ENCODE measurements at regions not wholly inside any gene's neighbourhood (a gene's known extent, or its start where the extent isn't known, plus 50 kb on each side); places are given as distances from the start of the nearest gene placed in this dataset.
"Not testable (repeated sequence)": the region's sequence is repeated elsewhere in the genome, so short reads cannot be mapped to it uniquely, and the experiment has no call there.

DNA sequence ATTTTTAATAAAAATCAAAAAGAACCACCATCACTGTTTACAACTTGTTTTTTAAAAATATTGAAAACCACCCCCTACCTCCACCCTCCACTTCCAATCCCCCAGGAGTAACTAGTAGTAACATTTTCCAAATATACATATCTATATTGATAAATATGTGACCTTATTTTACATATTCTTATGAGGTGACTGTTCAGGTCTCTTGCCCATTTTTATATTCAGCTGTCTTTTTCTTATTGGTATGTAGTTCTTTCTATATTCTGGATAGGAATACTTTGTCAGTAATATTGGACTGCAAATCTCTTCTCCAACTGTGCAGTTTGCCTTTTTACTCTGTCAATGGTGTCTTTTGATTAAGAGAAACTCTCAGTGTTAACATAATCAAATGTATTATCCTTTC, 59.0 kb upstream of the EIF5 start:
- no peak for DNase-seq (ENCODE audit: low spot score in 2 of 2)
- Histone ChIP-seq H3K4me1 (peaks cover 9% of the 10 kb centered on the region), H3K36me3 (replicated peaks) (no peaks in the 10 kb centered on the region), H3K9me3 (no peaks in the 10 kb centered on the region), H3K27me3 (ENCODE audit: low read depth) (no peaks in the 10 kb centered on the region), H3K4me3 (no peak overlapping the region)
- in situ Hi-C loops (cut with MboI; ENCODE audit: low sequenced_read_pairs): loop anchor here (25.0 kb wide), 1 partner anchor 588 kb away; no protein-coding TSS in a partner anchor

DNA sequence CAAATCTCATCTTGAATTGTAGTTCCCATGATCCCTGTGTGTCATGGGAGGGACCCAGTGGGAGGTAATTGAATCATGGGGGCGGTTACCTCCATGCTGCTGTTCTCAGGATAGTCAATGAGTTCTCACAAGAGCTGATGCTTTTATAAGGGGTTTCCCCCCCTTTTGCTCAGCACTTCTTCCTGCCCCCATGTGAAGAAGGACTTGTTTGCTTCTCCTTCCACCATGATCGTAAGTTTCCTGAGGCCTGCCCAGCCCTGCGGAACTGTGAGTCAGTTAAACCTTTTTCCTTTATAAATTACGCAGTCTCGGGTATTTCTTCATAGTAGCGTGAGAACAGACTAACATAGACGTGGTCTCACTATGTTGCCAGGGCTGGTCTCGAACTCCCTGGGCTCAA, 56.1 kb upstream of the EIF5 start:
- in situ Hi-C loops (cut with MboI; ENCODE audit: low sequenced_read_pairs): loop anchor here (25.0 kb wide), 1 partner anchor 591 kb away; no protein-coding TSS in a partner anchor
- Histone ChIP-seq H3K4me3 (no peak overlapping the region), H3K9me3 (no peaks in the 10 kb centered on the region), H3K36me3 (replicated peaks) (no peaks in the 10 kb centered on the region), H3K4me1 (peaks cover 9% of the 10 kb centered on the region), H3K27me3 (ENCODE audit: low read depth) (no peaks in the 10 kb centered on the region)
- no peak for DNase-seq (ENCODE audit: low spot score in 2 of 2)

DNA sequence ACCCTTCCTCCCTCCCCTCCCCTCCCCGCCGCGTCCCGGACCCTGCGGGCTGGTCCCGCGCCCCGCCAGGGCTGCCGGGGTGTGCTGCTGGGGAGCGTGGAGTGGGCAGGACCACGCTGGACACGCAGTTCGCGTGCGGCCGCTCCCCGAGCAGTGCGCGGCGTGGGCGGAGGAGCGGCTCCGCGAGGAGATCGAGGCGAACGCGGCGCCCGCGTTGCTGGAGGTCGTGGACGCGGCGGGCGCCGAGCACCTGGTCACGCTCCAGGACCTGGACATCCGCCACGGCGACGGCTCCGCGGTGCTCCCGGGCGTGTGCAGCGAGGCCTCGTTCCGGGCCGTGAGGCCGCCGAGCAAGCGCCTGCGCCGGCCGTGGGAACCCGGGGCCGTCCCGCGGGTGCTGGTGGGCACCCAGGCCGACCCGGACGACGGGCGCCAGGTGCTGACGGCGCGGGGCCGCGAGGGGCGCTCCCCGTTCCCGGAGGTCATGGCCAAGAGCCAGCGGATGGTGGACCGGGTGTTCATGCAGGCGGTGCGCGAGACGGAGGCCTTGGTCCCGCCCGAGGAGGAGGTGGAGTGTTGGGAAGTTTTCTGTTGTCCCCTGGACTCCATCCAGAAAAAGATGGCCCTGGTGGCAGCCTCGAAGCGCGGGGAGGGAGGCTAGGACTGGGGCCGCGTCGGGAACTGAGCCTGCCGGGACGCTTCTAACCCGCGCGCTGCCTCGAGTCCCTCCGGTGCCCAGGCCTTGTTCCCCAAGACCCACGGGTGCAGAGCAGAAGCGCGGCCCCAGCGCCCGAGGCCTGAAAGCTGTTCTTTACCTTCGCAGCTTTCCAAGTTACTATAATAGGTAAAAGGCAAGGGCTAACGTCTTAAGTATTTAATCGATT, 54.7 kb upstream of the EIF5 start:
- in situ Hi-C loops (cut with MboI; ENCODE audit: low sequenced_read_pairs): loop anchor here (25.0 kb wide), 1 partner anchor 592 kb away; no protein-coding TSS in a partner anchor
- no peak overlapping the region for H3K4me3 ChIP-seq
- H3K4me1 ChIP-seq: peaks cover 9% of the 10 kb centered on the region
- no peak for DNase-seq (ENCODE audit: low spot score in 2 of 2)
- no peaks in the 10 kb centered on the region for H3K27me3 ChIP-seq (ENCODE audit: low read depth)
- H3K36me3 ChIP-seq (replicated peaks): no peaks in the 10 kb centered on the region
- H3K9me3 ChIP-seq: no peaks in the 10 kb centered on the region

DNA sequence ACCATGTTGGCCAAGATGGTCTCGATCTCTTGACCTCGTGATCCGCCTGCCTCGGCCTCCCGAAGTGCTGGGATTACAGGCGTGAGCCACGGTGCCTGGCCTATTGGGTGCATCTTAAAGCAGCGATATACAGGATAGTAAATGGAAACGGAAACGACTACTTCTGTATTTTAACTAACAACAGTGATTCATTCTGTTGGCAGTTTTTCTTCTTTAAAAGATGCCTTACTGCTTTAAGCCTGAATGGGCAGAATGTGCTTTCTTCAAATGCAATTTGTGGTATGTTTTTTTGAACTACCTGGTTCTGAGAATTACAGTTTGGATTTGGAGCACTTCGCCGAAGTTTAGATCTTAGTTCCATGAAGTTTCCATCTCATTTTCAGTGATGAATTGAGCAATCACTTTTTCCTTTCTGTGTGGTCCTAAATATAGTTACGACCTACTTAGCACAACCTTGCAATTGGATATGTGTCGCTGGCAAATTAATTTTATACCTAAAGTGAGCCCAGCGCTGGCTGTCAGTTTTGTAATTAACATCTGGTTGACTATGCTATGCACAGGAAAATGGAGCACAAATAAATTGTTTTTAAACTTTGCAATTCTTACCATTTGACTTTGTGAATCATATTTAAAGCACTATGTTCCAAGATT, 53.6 kb upstream of the EIF5 start:
- in situ Hi-C loops (cut with MboI; ENCODE audit: low sequenced_read_pairs): loop anchor here (25.0 kb wide), 1 partner anchor 593 kb away; no protein-coding TSS in a partner anchor
- H3K9me3 ChIP-seq: no peaks in the 10 kb centered on the region

DNA sequence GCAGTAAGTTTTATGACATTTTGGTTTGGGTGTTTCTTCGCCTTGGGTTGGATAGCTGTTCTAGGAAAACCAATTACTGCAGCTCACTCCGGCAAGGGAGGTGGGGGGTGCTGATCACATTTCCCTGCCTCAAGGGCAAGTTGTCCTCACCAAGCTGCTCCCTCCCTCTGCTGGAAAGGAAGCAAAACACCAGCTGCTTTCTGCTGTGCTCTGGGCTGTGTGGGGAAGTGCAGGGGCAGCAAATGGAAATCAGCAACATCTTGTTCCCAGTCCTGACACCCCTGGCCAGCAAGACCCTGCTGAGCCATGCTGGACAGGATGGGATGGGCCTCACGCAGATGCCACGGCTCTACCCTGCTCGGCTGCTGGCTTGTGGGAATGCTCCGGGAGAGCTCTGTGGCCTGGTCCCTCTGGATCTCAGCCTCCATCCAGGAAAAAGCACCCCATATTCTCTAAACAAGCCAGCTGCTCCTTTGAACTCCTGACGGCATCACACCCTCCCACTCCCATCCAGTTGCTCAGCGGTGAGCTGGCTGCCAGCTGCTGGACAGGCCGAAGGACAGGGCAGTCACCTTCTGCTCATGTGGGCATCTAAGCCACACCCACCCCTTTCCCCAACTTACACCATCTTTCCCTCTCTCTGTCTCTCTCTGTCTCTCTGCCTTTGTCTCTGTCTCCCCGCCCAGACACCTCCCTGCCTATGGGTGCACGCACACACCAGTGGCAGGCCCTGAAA, 52.4 kb upstream of the EIF5 start:
- H3K36me3 ChIP-seq (replicated peaks): no peaks in the 10 kb centered on the region
- in situ Hi-C loops (cut with MboI; ENCODE audit: low sequenced_read_pairs): loop anchor here (25.0 kb wide), 1 partner anchor 594 kb away; no protein-coding TSS in a partner anchor
- no peaks in the 10 kb centered on the region for H3K9me3 ChIP-seq
- H3K27me3 ChIP-seq (ENCODE audit: low read depth): no peaks in the 10 kb centered on the region; the same call in 1 of the 2 replicates
- peak in 1 of 2 experiments; percentile 29 for DNase-seq (ENCODE audit: low spot score in 2 of 2)
- H3K4me3 ChIP-seq: no peak overlapping the region
- H3K4me1 ChIP-seq: no peaks in the 10 kb centered on the region

More for the DNA sequence above, 53.6 kb upstream of the EIF5 start:
- H3K36me3 ChIP-seq (replicated peaks): no peaks in the 10 kb centered on the region
- peaks cover 5% of the 10 kb centered on the region for H3K4me1 ChIP-seq
- DNase-seq (ENCODE audit: low spot score in 2 of 2): no peak
- no peak overlapping the region for H3K4me3 ChIP-seq
- no peaks in the 10 kb centered on the region for H3K27me3 ChIP-seq (ENCODE audit: low read depth)

DNA sequence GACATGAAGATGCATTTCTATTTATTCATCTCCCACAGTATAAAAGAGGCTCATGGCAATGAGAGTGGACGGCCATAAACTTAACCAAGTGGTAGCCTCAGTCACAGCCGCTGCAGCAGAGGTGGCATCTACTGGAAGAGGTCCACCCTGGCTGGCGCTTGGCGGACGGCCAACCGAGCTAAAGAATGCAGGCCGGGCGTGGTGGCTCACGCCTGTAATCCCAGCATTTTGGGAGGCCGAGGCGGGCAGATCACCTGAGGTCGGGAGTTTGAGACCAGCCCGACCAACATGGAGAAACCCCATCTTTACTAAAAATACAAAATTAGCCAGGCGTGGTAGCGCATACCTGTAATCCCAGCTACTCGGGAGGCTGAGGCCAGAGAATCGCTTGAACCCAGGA, 51.7 kb upstream of the EIF5 start:
- H3K4me3 ChIP-seq; H3K4me1 ChIP-seq; H3K36me3 ChIP-seq (replicated peaks); H3K9me3 ChIP-seq; H3K27me3 ChIP-seq (ENCODE audit: low read depth); DNase-seq (ENCODE audit: low spot score in 2 of 2): not testable (repeated sequence)
- in situ Hi-C loops (cut with MboI; ENCODE audit: low sequenced_read_pairs): loop anchor here (25.0 kb wide), 1 partner anchor 595 kb away; no protein-coding TSS in a partner anchor

DNA sequence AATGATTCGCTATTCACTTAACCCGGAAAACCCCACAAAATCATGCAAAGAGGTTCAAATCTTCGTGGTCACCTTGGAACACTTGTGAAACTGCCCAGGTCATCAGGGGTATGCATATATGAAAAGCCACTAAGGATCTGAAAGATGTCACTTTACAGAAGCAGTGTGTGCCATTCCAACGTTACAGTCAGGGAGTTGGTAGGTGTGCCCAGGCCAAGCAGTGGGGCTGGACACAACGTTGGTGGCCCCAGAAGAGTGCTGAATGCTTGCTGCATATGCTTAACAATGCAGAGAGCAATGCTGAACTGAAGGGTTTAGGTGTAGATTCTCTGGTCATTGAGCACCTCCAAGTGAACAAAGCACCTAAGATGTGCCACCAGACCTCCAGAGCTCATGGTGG, 51.1 kb upstream of the EIF5 start:
- Histone ChIP-seq H3K36me3 (replicated peaks) (no peaks in the 10 kb centered on the region), H3K4me3 (no peak overlapping the region), H3K4me1 (no peaks in the 10 kb centered on the region), H3K9me3 (no peaks in the 10 kb centered on the region), H3K27me3 (ENCODE audit: low read depth) (no peaks in the 10 kb centered on the region; the same call in 1 of the 2 replicates)
- in situ Hi-C loops (cut with MboI; ENCODE audit: low sequenced_read_pairs): loop anchor here (25.0 kb wide), 1 partner anchor 596 kb away; no protein-coding TSS in a partner anchor
- no peak for DNase-seq (ENCODE audit: low spot score in 2 of 2)

DNA sequence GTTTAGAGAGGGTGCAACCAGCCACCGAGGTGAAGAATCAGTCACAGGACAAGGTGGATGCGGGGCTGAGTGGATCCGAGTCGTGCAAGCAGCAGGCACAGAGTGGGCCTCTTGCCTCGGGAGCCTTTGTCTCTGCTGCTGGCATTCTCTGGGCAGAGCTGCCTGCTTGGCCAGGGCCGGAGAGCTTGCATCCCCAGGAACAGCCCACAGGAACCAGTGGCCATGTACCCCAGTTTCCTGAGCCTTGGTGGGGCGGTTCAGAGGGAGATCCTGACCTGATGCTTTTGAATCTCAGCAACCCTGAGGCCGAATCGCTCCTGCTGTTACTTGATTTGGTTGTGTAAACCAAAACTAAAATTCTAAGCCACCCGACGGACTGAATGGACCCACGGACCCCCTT, 50.1 kb upstream of the EIF5 start:
- Histone ChIP-seq H3K27me3 (ENCODE audit: low read depth) (no peaks in the 10 kb centered on the region; the same call in 1 of the 2 replicates), H3K9me3 (no peaks in the 10 kb centered on the region), H3K36me3 (replicated peaks) (no peaks in the 10 kb centered on the region), H3K4me3 (no peak overlapping the region), H3K4me1 (no peaks in the 10 kb centered on the region)
- in situ Hi-C loops (cut with MboI; ENCODE audit: low sequenced_read_pairs): loop anchor here (25.0 kb wide), 1 partner anchor 597 kb away; no protein-coding TSS in a partner anchor
- DNase-seq (ENCODE audit: low spot score in 2 of 2): no peak
